Astrocyte (in vitro differentiated cells and primary cell): ENCODE measurements at regions not wholly inside any gene's neighbourhood (a gene's known extent, or its start where the extent isn't known, plus 50 kb on each side); places are given as distances from the start of the nearest gene placed in this dataset.
A peak's percentile ranks its signal among the peaks of the same experiment; 100 is the strongest.
"Not testable (repeated sequence)": the region's sequence is repeated elsewhere in the genome, so short reads cannot be mapped to it uniquely, and the experiment has no call there.

Source experiments
- DNase-seq: peaks from one replicate; pipeline ENCODE4 v3.0.0-alpha.2; 2010; ENCODE audit warnings: low read depth
- FAIRE-seq: peaks from 2 replicates; lab custom pipeline; 2011; peaks lifted over from hg19 to GRCh38; lab: Jason Lieb, UNC
- H2AFZ ChIP-seq: 2 replicates; pipeline ENCODE4 v1.6.0; 2012; ENCODE audit warnings: low read depth, low read length, inconsistent platforms
- H3K27ac ChIP-seq: 2 replicates; pipeline ENCODE4 v1.5.1; 2011; ENCODE audit warnings: low read depth, low read length, inconsistent platforms
- H3K27me3 ChIP-seq: 2 replicates; pipeline ENCODE4 v1.6.0; 2011; ENCODE audit warnings: low read length, inconsistent platforms; ENCODE audit not compliant: insufficient read depth
- H3K36me3 ChIP-seq: 2 replicates; pipeline ENCODE4 v1.5.1; 2011; ENCODE audit warnings: low read length, inconsistent platforms; ENCODE audit not compliant: insufficient read depth
- H3K4me1 ChIP-seq: 2 replicates; pipeline ENCODE4 v1.5.1; 2011; ENCODE audit warnings: low read length, inconsistent platforms; ENCODE audit not compliant: insufficient read depth
- H3K4me2 ChIP-seq: 2 replicates; pipeline ENCODE4 v1.6.0; 2012; ENCODE audit warnings: low read length, inconsistent platforms
- H3K4me3 ChIP-seq: 2 replicates; pipeline ENCODE4 v1.5.1; 2011; ENCODE audit warnings: low read depth, mild to moderate bottlenecking, low read length, inconsistent platforms; ENCODE audit not compliant: insufficient read depth
- H3K79me2 ChIP-seq: 2 replicates; pipeline ENCODE4 v1.6.0; 2012; ENCODE audit warnings: mild to moderate bottlenecking, low read length, inconsistent platforms; ENCODE audit not compliant: insufficient read depth
- H3K9ac ChIP-seq: 2 replicates; pipeline ENCODE4 v1.6.0; 2012; ENCODE audit warnings: mild to moderate bottlenecking, low read length, inconsistent platforms
- H3K9me3 ChIP-seq: 2 replicates; pipeline ENCODE4 v1.5.1; 2012; ENCODE audit warnings: low read depth, mild to moderate bottlenecking, low read length, inconsistent platforms; ENCODE audit not compliant: insufficient read depth
- H4K20me1 ChIP-seq: 2 replicates; pipeline ENCODE4 v1.6.0; 2012; ENCODE audit warnings: low read length, inconsistent platforms; ENCODE audit not compliant: insufficient read depth
- H3K27ac Mint-ChIP-seq: one replicate; pipeline ENCODE4 v1.8.0; 2021; ENCODE audit warnings: mild to moderate bottlenecking, mixed read lengths; ENCODE audit not compliant: unreplicated experiment
- H3K27me3 Mint-ChIP-seq: one replicate; pipeline ENCODE4 v1.8.0; 2021; ENCODE audit warnings: low read depth, mixed read lengths; ENCODE audit not compliant: unreplicated experiment
- H3K36me3 Mint-ChIP-seq: one replicate; pipeline ENCODE4 v1.8.0; 2021; ENCODE audit warnings: low read depth, mixed read lengths; ENCODE audit not compliant: unreplicated experiment
- H3K4me1 Mint-ChIP-seq: one replicate; pipeline ENCODE4 v1.8.0; 2021; ENCODE audit warnings: low read depth, mixed read lengths; ENCODE audit not compliant: unreplicated experiment
- H3K4me3 Mint-ChIP-seq: one replicate; pipeline ENCODE4 v1.8.0; 2021; ENCODE audit warnings: mild to moderate bottlenecking, moderate library complexity, mixed read lengths; ENCODE audit not compliant: unreplicated experiment
- H3K9me3 Mint-ChIP-seq: one replicate; pipeline ENCODE4 v1.8.0; 2021; ENCODE audit warnings: mild to moderate bottlenecking, mixed read lengths; ENCODE audit not compliant: unreplicated experiment
- EZH2 ChIP-seq: IDR thresholded peaks from 2 replicates; pipeline ENCODE4 v1.6.1; 2012; ENCODE audit warnings: mild to moderate bottlenecking, low read length, inconsistent platforms; ENCODE audit not compliant: insufficient read depth
- TF ChIP-seq, protein P1 (sequence below): IDR thresholded peaks from 2 replicates; pipeline ENCODE4 v1.5.1; 2011; ENCODE audit warnings: low read depth, mild to moderate bottlenecking, inconsistent platforms, low read length, moderate library complexity; ENCODE audit not compliant: insufficient read depth

DNA sequence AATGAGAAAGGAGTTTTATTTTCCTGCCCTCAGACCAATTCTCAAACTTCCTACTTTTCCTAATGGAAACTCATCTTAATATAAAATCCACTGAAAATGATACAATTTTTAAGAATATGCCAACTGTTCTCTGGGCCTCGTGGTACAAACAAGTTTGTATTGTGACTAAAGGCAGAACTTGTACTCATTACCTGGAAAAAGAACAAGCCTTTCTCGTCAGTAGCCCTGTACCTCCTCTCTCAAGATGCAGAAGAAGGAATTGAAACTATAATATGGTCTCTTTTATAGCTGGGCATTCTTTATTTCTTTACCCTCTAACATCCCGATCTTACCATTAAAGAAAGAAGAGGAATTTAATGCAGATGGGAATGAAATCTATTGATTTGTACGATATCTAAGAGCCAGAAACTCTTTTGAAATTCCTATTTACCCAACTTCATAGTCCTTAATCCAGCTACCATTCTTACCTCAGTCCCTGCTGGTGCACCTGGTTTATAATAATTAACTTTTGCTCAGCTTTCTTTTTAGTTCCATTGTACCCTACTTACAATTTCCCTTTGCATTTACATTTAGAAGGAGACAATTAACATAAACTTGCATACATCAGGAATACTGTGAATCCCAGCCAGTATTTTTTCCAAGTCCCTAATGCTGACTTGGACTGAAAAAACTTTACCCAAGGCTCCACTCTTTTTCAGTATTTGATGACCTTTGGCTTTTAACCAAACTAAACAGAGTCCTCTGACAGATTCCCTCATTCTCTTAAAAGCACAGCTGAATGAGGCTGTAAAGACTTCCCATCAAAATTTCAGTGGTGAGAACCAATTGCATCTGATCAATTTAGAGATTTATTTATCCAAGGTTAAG is 1162.4 kb downstream of the BRINP3 start:
- H3K27me3 Mint-ChIP-seq = no peaks in the 10 kb centered on the region
- Histone ChIP-seq H3K79me2 (no peaks in the 10 kb centered on the region), H3K4me1 (no peaks in the 10 kb centered on the region), H3K4me2 (no peak overlapping the region), H3K36me3 (no peaks in the 10 kb centered on the region), H4K20me1 (no peaks in the 10 kb centered on the region), H3K9ac (no peak overlapping the region), H3K27me3 (no peaks in the 10 kb centered on the region), H2AFZ (no peak overlapping the region), H3K27ac (no peak overlapping the region), H3K4me3 (no peak overlapping the region), H3K9me3 (no peaks in the 10 kb centered on the region)
- no peaks in the 10 kb centered on the region for H3K9me3 Mint-ChIP-seq
- H3K4me1 Mint-ChIP-seq = no peaks in the 10 kb centered on the region
- H3K4me3 Mint-ChIP-seq = no peak overlapping the region
- DNase-seq (no peak), FAIRE-seq (no peak)
- TF ChIP-seq EZH2 = no peak
- TF ChIP-seq, protein P1, sequence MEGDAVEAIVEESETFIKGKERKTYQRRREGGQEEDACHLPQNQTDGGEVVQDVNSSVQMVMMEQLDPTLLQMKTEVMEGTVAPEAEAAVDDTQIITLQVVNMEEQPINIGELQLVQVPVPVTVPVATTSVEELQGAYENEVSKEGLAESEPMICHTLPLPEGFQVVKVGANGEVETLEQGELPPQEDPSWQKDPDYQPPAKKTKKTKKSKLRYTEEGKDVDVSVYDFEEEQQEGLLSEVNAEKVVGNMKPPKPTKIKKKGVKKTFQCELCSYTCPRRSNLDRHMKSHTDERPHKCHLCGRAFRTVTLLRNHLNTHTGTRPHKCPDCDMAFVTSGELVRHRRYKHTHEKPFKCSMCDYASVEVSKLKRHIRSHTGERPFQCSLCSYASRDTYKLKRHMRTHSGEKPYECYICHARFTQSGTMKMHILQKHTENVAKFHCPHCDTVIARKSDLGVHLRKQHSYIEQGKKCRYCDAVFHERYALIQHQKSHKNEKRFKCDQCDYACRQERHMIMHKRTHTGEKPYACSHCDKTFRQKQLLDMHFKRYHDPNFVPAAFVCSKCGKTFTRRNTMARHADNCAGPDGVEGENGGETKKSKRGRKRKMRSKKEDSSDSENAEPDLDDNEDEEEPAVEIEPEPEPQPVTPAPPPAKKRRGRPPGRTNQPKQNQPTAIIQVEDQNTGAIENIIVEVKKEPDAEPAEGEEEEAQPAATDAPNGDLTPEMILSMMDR = no peak
- H3K36me3 Mint-ChIP-seq = no peaks in the 10 kb centered on the region
- no peak overlapping the region for H3K27ac Mint-ChIP-seq

DNA sequence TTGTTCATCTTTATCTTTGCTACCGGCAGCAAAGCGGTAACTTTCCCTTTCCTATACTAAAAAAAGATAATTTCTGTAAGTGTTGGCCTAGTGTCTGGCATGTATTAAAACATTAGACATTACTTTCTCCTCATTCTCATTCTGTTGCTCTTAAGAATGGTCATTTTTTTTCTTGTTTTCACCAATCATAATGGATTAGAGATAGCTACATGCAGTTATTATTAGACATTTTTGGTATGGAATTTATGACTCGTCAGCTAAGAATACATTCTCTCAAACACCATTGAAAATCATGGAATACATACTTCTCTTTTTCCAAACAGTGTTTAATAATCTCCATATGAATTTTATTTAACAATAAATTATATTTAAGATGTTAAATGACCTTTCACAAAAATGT is 1154.6 kb downstream of the BRINP3 start:
- Histone ChIP-seq H3K27ac (no peak overlapping the region), H3K9ac (no peak overlapping the region), H3K79me2 (no peaks in the 10 kb centered on the region), H4K20me1 (no peaks in the 10 kb centered on the region), H3K4me3 (no peak overlapping the region), H3K4me2 (no peak overlapping the region), H3K4me1 (no peaks in the 10 kb centered on the region), H2AFZ (peak overlapping the region; percentile 15), H3K27me3 (no peaks in the 10 kb centered on the region), H3K36me3 (no peaks in the 10 kb centered on the region), H3K9me3 (no peaks in the 10 kb centered on the region)
- Mint-ChIP-seq H3K36me3 (no peaks in the 10 kb centered on the region), H3K27me3 (no peaks in the 10 kb centered on the region), H3K4me1 (peaks cover 5% of the 10 kb centered on the region), H3K4me3 (no peak overlapping the region), H3K27ac (no peak overlapping the region), H3K9me3 (peaks cover 2% of the 10 kb centered on the region)
- no peak for FAIRE-seq
- peak; percentile 36 for DNase-seq
- TF ChIP-seq, protein P1 = no peak
- TF ChIP-seq EZH2 = no peak

DNA sequence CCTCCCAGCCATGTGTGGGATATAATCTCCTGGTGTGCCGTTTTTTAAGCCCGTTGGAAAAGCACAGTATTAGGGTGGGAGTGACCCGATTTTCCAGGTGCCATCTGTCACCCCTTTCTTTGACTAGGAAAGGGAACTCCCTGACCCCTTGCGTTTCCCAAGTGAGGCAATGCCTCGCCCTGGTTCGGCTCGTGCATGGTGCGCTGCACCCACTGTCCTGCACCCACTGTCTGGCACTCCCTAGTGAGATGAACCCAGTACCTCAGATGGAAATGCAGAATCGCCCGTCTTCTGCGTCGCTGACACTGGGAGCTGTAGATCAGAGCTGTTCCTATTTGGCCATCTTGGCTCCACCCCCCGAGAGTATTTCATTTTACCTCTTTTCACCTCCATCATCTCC is 1146.6 kb downstream of the BRINP3 start:
- not testable (repeated sequence) for H3K27ac ChIP-seq, H3K9me3 Mint-ChIP-seq, H3K79me2 ChIP-seq, FAIRE-seq, H3K4me2 ChIP-seq, H2AFZ ChIP-seq, H3K4me1 Mint-ChIP-seq, H3K4me3 Mint-ChIP-seq, H3K36me3 Mint-ChIP-seq, H3K36me3 ChIP-seq, H3K27me3 Mint-ChIP-seq, H4K20me1 ChIP-seq, H3K9ac ChIP-seq, H3K27me3 ChIP-seq, H3K4me3 ChIP-seq, H3K27ac Mint-ChIP-seq, H3K4me1 ChIP-seq, H3K9me3 ChIP-seq, DNase-seq
